Neural progenitor cell (in vitro differentiated cells): ENCODE measurements at regions not wholly inside any gene's neighbourhood (a gene's known extent, or its start where the extent isn't known, plus 50 kb on each side); places are given as distances from the start of the nearest gene placed in this dataset.

Experiments used
- DNase-seq: peaks from one replicate; pipeline ENCODE4 v3.0.0-alpha.2; 2016; ENCODE audit warnings: low spot score
- H2AFZ ChIP-seq: fragments of 200-600 bp; sonication (generic); replicated peaks from 2 replicates; pipeline ENCODE4 v1.6.1; 2016; ENCODE audit warnings: antibody characterized with exemption
- H3F3A ChIP-seq: fragments of 200-600 bp; sonication (generic); 2 replicates; pipeline ENCODE4 v1.6.1; 2016; ENCODE audit warnings: antibody characterized with exemption, low read depth
- H3K27ac ChIP-seq: fragments of 200-600 bp; sonication (generic); 2 replicates; pipeline ENCODE4 v1.5.1; 2016; ENCODE audit warnings: mild to moderate bottlenecking
- H3K27me3 ChIP-seq: fragments of 200-600 bp; sonication (generic); 2 replicates; pipeline ENCODE4 v1.6.1; 2016; ENCODE audit warnings: mild to moderate bottlenecking, moderate library complexity
- H3K36me3 ChIP-seq: fragments of 200-600 bp; sonication (generic); 2 replicates; pipeline ENCODE4 v1.5.1; 2016
- H3K4me1 ChIP-seq: fragments of 200-600 bp; sonication (generic); 2 replicates; pipeline ENCODE4 v1.6.1; 2016; ENCODE audit warnings: mixed run types
- H3K4me2 ChIP-seq: fragments of 200-600 bp; sonication (generic); 2 replicates; pipeline ENCODE4 v1.6.1; 2016
- H3K4me3 ChIP-seq: fragments of 200-600 bp; sonication (generic); 2 replicates; pipeline ENCODE4 v1.5.1; 2016
- H3K79me2 ChIP-seq: fragments of 200-600 bp; sonication (generic); 2 replicates; pipeline ENCODE4 v1.6.1; 2016; ENCODE audit warnings: low read depth
- H3K9ac ChIP-seq: fragments of 200-600 bp; sonication (generic); 2 replicates; pipeline ENCODE4 v1.6.1; 2016
- H3K9me3 ChIP-seq: fragments of 200-600 bp; sonication (generic); 2 replicates; pipeline ENCODE4 v1.5.1; 2016; ENCODE audit warnings: low read depth
- H4K20me1 ChIP-seq: fragments of 200-600 bp; sonication (generic); 2 replicates; pipeline ENCODE4 v1.6.1; 2016; ENCODE audit warnings: low read depth
- H3K27ac Mint-ChIP-seq: 3 replicates; pipeline ENCODE4 v1.8.0; 2021; ENCODE audit warnings: mixed read lengths
- H3K27me3 Mint-ChIP-seq: 2 replicates; pipeline ENCODE4 v1.8.0; 2022; ENCODE audit warnings: low read depth, mild to moderate bottlenecking, inconsistent platforms, moderate library complexity, mixed read lengths; ENCODE audit not compliant: insufficient read depth
- H3K36me3 Mint-ChIP-seq: 3 replicates; pipeline ENCODE4 v1.8.0; 2021; ENCODE audit warnings: mixed read lengths
- H3K4me1 Mint-ChIP-seq: 3 replicates; pipeline ENCODE4 v1.8.0; 2021; ENCODE audit warnings: mixed read lengths
- H3K4me3 Mint-ChIP-seq: 3 replicates; pipeline ENCODE4 v1.8.0; 2021; ENCODE audit warnings: mild to moderate bottlenecking, moderate library complexity, mixed read lengths
- H3K9me3 Mint-ChIP-seq: 3 replicates; pipeline ENCODE4 v1.8.0; 2020; ENCODE audit warnings: mixed read lengths
- CTCF ChIP-seq: fragments of 200-600 bp; sonication (generic); IDR thresholded peaks from 2 replicates; pipeline ENCODE4 v1.5.1; 2017; ENCODE audit warnings: antibody characterized with exemption, mild to moderate bottlenecking
- EZH2 ChIP-seq: fragments of 200-600 bp; sonication (generic); IDR thresholded peaks from 2 replicates; pipeline ENCODE4 v1.6.1; 2017; ENCODE audit warnings: antibody characterized with exemption, mild to moderate bottlenecking, moderate library complexity
- EZH2phosphoT487 ChIP-seq: fragments of 200-600 bp; sonication (generic); IDR thresholded peaks from 2 replicates; pipeline ENCODE4 v1.6.1; 2017; ENCODE audit warnings: antibody characterized with exemption

GRCh38 chr1:68625624-68626023 is 128.7 kb upstream of the DEPDC1 start:
- peaks cover 3% of the 10 kb centered on the region for H3K36me3 Mint-ChIP-seq
- H4K20me1 ChIP-seq: no peaks in the 10 kb centered on the region
- peaks cover 12% of the 10 kb centered on the region for H3K9me3 Mint-ChIP-seq
- H3K9me3 ChIP-seq: peaks cover 12% of the 10 kb centered on the region
- peaks cover 10% of the 10 kb centered on the region for H3K4me1 ChIP-seq
- H3K27me3 Mint-ChIP-seq: no peaks in the 10 kb centered on the region
- H3K27ac Mint-ChIP-seq: no peak overlapping the region
- no peaks in the 10 kb centered on the region for H3F3A ChIP-seq
- no peak overlapping the region for H3K4me3 ChIP-seq
- H2AFZ ChIP-seq: no peak overlapping the region
- TF ChIP-seq CTCF (no peak), EZH2phosphoT487 (no peak), EZH2 (no peak)
- H3K4me3 Mint-ChIP-seq: no peak overlapping the region
- H3K27ac ChIP-seq: no peak overlapping the region
- no peaks in the 10 kb centered on the region for H3K36me3 ChIP-seq
- H3K9ac ChIP-seq: no peak overlapping the region
- no peaks in the 10 kb centered on the region for H3K27me3 ChIP-seq
- no peak for DNase-seq
- H3K4me1 Mint-ChIP-seq: peaks cover 12% of the 10 kb centered on the region
- H3K4me2 ChIP-seq: no peak overlapping the region
- H3K79me2 ChIP-seq: no peaks in the 10 kb centered on the region

- no peak overlapping the region for H3K27ac ChIP-seq
- no peak for TF ChIP-seq EZH2phosphoT487
- no peak for TF ChIP-seq CTCF
- no peak for TF ChIP-seq EZH2
- Mint-ChIP-seq H3K4me1 (peaks cover 11% of the 10 kb centered on the region), H3K27me3 (peaks cover 3% of the 10 kb centered on the region), H3K4me3 (no peak overlapping the region), H3K36me3 (peaks cover 3% of the 10 kb centered on the region), H3K9me3 (peaks cover 3% of the 10 kb centered on the region), H3K27ac (peak overlapping the region; percentile 96)
- H4K20me1 ChIP-seq: no peaks in the 10 kb centered on the region
- H2AFZ ChIP-seq: peak overlapping the region; percentile 69
- no peaks in the 10 kb centered on the region for H3K36me3 ChIP-seq
- H3K27me3 ChIP-seq: no peaks in the 10 kb centered on the region
- H3K79me2 ChIP-seq: no peaks in the 10 kb centered on the region
- no peak overlapping the region for H3K4me2 ChIP-seq
- DNase-seq: no peak
- peaks cover 5% of the 10 kb centered on the region for H3K4me1 ChIP-seq
- H3K9ac ChIP-seq: no peak overlapping the region
- H3K4me3 ChIP-seq: no peak overlapping the region
- no peaks in the 10 kb centered on the region for H3K9me3 ChIP-seq
- H3F3A ChIP-seq: no peaks in the 10 kb centered on the region
These were observed 136.4 kb upstream of the DEPDC1 start for GRCh38 chr1:68633141-68633919.

GRCh38 chr1:68644504-68644903 is 147.6 kb upstream of the DEPDC1 start:
- Histone ChIP-seq H3K9ac (no peak overlapping the region), H3K4me3 (no peak overlapping the region), H4K20me1 (no peaks in the 10 kb centered on the region), H3K4me2 (no peak overlapping the region), H3K4me1 (no peaks in the 10 kb centered on the region), H3F3A (no peaks in the 10 kb centered on the region), H3K9me3 (no peaks in the 10 kb centered on the region), H3K27me3 (no peaks in the 10 kb centered on the region), H3K79me2 (no peaks in the 10 kb centered on the region), H2AFZ (no peak overlapping the region), H3K36me3 (no peaks in the 10 kb centered on the region), H3K27ac (no peak overlapping the region)
- no peak overlapping the region for H3K4me3 Mint-ChIP-seq
- no peak overlapping the region for H3K27ac Mint-ChIP-seq
- H3K9me3 Mint-ChIP-seq: no peaks in the 10 kb centered on the region
- H3K36me3 Mint-ChIP-seq: no peaks in the 10 kb centered on the region
- no peaks in the 10 kb centered on the region for H3K4me1 Mint-ChIP-seq
- no peaks in the 10 kb centered on the region for H3K27me3 Mint-ChIP-seq
- TF ChIP-seq EZH2phosphoT487: no peak
- TF ChIP-seq CTCF: no peak
- TF ChIP-seq EZH2: no peak
- DNase-seq: no peak
